Kidney epithelial cell (primary cell): ENCODE measurements at regions not wholly inside any gene's neighbourhood (a gene's known extent, or its start where the extent isn't known, plus 50 kb on each side); places are given as distances from the start of the nearest gene placed in this dataset.

Experiments
- DNase-seq: peaks from one replicate; pipeline ENCODE4 v3.0.0-alpha.2; 2010; ENCODE audit warnings: low read depth
- H3K27me3 ChIP-seq: 2 replicates; pipeline ENCODE4 v1.6.0; 2011; ENCODE audit warnings: low read length; ENCODE audit not compliant: control insufficient read depth, insufficient read depth
- H3K36me3 ChIP-seq: 2 replicates; pipeline ENCODE4 v1.5.1; 2011; ENCODE audit warnings: low read length; ENCODE audit not compliant: control insufficient read depth, insufficient read depth
- H3K4me3 ChIP-seq: 2 replicates; pipeline ENCODE4 v1.5.1; 2011; ENCODE audit warnings: low read depth, mild to moderate bottlenecking, control low read depth, low read length
- CTCF ChIP-seq: IDR thresholded peaks from 2 replicates; pipeline ENCODE4 v1.5.1; 2011; ENCODE audit warnings: mild to moderate bottlenecking, moderate library complexity, low read length, control low read depth, inconsistent platforms; ENCODE audit not compliant: insufficient read depth, poor library complexity, severe bottlenecking

GRCh38 chr12:90791445-90791844, 163.5 kb downstream of the CCER1 start:
- no peak for TF ChIP-seq CTCF
- H3K36me3 ChIP-seq, result no peaks in the 10 kb centered on the region
- H3K27me3 ChIP-seq, result no peaks in the 10 kb centered on the region
- DNase-seq, result no peak
- no peak overlapping the region for H3K4me3 ChIP-seq

- DNase-seq, result no peak
- Histone ChIP-seq H3K4me3 (no peak overlapping the region), H3K27me3 (no peaks in the 10 kb centered on the region), H3K36me3 (no peaks in the 10 kb centered on the region)
- TF ChIP-seq CTCF, result no peak
Measured at GRCh38 chr12:90790747-90791146, 164.2 kb downstream of the CCER1 start.

GRCh38 chr12:90773491-90773890, 181.5 kb downstream of the CCER1 start:
- no peak for TF ChIP-seq CTCF
- no peak overlapping the region for H3K4me3 ChIP-seq
- DNase-seq, result no peak
- H3K27me3 ChIP-seq, result no peaks in the 10 kb centered on the region
- no peaks in the 10 kb centered on the region for H3K36me3 ChIP-seq

GRCh38 chr12:90770861-90771260, 184.1 kb downstream of the CCER1 start:
- no peaks in the 10 kb centered on the region for H3K27me3 ChIP-seq
- DNase-seq, result no peak

GRCh38 chr12:90757957-90758356, 197.0 kb downstream of the CCER1 start:
- TF ChIP-seq CTCF, result no peak
- H3K4me3 ChIP-seq, result no peak overlapping the region
- no peaks in the 10 kb centered on the region for H3K27me3 ChIP-seq
- H3K36me3 ChIP-seq, result no peaks in the 10 kb centered on the region
- DNase-seq, result no peak

More at GRCh38 chr12:90770861-90771260, 184.1 kb downstream of the CCER1 start:
- no peak for TF ChIP-seq CTCF
- H3K4me3 ChIP-seq, result no peak overlapping the region
- no peaks in the 10 kb centered on the region for H3K36me3 ChIP-seq

- TF ChIP-seq CTCF, result no peak
- no peaks in the 10 kb centered on the region for H3K27me3 ChIP-seq
Measured at GRCh38 chr12:90745211-90745610, 209.8 kb downstream of the CCER1 start.

More at GRCh38 chr12:90745211-90745610, 209.8 kb downstream of the CCER1 start:
- DNase-seq, result no peak
- Histone ChIP-seq H3K36me3 (no peaks in the 10 kb centered on the region), H3K4me3 (no peak overlapping the region)
